ENCODE measurements at regions not wholly inside any gene's neighbourhood (a gene's known extent, or its start where the extent isn't known, plus 50 kb on each side); places are given as distances from the start of the nearest gene placed in this dataset.

GRCh38 chr15:81572190-81572589 is 198.2 kb upstream of the TMC3 start:
- intact Hi-C loops (cut with DNase I), result no loop called here
- DNase-seq (ENCODE audit: low spot score), result no peak

- DNase-seq (ENCODE audit: low spot score), result no peak
- intact Hi-C loops (cut with DNase I), result no loop called here
Observed at GRCh38 chr15:81569286-81570080, 195.5 kb upstream of the TMC3 start.

- intact Hi-C loops (cut with DNase I), result no loop called here
- no peak for DNase-seq (ENCODE audit: low spot score)
Observed at GRCh38 chr15:81567924-81568323, 193.9 kb upstream of the TMC3 start.

GRCh38 chr15:81562986-81563385 is 189.0 kb upstream of the TMC3 start:
- no peak for DNase-seq (ENCODE audit: low spot score)
- intact Hi-C loops (cut with DNase I), result no loop called here

GRCh38 chr15:81560405-81560804 is 186.4 kb upstream of the TMC3 start:
- no peak for DNase-seq (ENCODE audit: low spot score)
- intact Hi-C loops (cut with DNase I), result no loop called here

- intact Hi-C loops (cut with DNase I), result no loop called here
- DNase-seq (ENCODE audit: low spot score), result no peak
Observed at GRCh38 chr15:81558056-81558455, 184.0 kb upstream of the TMC3 start.

GRCh38 chr15:81555346-81555745 is 181.3 kb upstream of the TMC3 start:
- no peak for DNase-seq (ENCODE audit: low spot score)
- intact Hi-C loops (cut with DNase I), result no loop called here

- DNase-seq (ENCODE audit: low spot score), result no peak
- intact Hi-C loops (cut with DNase I), result no loop called here
Observed at GRCh38 chr15:81548365-81549130, 174.5 kb upstream of the TMC3 start.

- intact Hi-C loops (cut with DNase I), result no loop called here
- DNase-seq (ENCODE audit: low spot score), result no peak
Observed at GRCh38 chr15:81547521-81548132, 173.6 kb upstream of the TMC3 start.

GRCh38 chr15:81544385-81544784 is 170.4 kb upstream of the TMC3 start:
- intact Hi-C loops (cut with DNase I), result no loop called here

GRCh38 chr15:81540909-81541308 is 166.9 kb upstream of the TMC3 start:
- intact Hi-C loops (cut with DNase I), result no loop called here
- no peak for DNase-seq (ENCODE audit: low spot score)

More at GRCh38 chr15:81544385-81544784, 170.4 kb upstream of the TMC3 start:
- no peak for DNase-seq (ENCODE audit: low spot score)

GRCh38 chr15:81536356-81536755 is 162.3 kb upstream of the TMC3 start:
- intact Hi-C loops (cut with DNase I), result no loop called here
- DNase-seq (ENCODE audit: low spot score), result no peak

GRCh38 chr15:81534124-81534523 is 160.1 kb upstream of the TMC3 start:
- no peak for DNase-seq (ENCODE audit: low spot score)
- intact Hi-C loops (cut with DNase I), result no loop called here

- DNase-seq (ENCODE audit: low spot score), result no peak
- intact Hi-C loops (cut with DNase I), result no loop called here
Observed at GRCh38 chr15:81532001-81532400, 158.0 kb upstream of the TMC3 start.

- DNase-seq (ENCODE audit: low spot score), result no peak
- intact Hi-C loops (cut with DNase I), result no loop called here
Observed at GRCh38 chr15:81531109-81531592, 157.1 kb upstream of the TMC3 start.

- no peak for DNase-seq (ENCODE audit: low spot score)
- intact Hi-C loops (cut with DNase I), result no loop called here
Observed at GRCh38 chr15:81530271-81530691, 156.3 kb upstream of the TMC3 start.

GRCh38 chr15:81529481-81529880 is 155.5 kb upstream of the TMC3 start:
- no peak for DNase-seq (ENCODE audit: low spot score)

GRCh38 chr15:81526029-81526428 is 152.0 kb upstream of the TMC3 start:
- intact Hi-C loops (cut with DNase I), result no loop called here

More at GRCh38 chr15:81529481-81529880, 155.5 kb upstream of the TMC3 start:
- intact Hi-C loops (cut with DNase I), result no loop called here

GRCh38 chr15:81524496-81524895 is 150.5 kb upstream of the TMC3 start:
- no peak for DNase-seq (ENCODE audit: low spot score)
- intact Hi-C loops (cut with DNase I), result no loop called here

More at GRCh38 chr15:81526029-81526428, 152.0 kb upstream of the TMC3 start:
- DNase-seq (ENCODE audit: low spot score), result no peak

- no peak for DNase-seq (ENCODE audit: low spot score)
- intact Hi-C loops (cut with DNase I), result no loop called here
Observed at GRCh38 chr15:81523867-81524266, 149.9 kb upstream of the TMC3 start.

Data from posterior vena cava (tissue), 2 donors.